Hematopoietic multipotent progenitor cell (in vitro differentiated cells): ENCODE measurements at regions not wholly inside any gene's neighbourhood (a gene's known extent, or its start where the extent isn't known, plus 50 kb on each side); places are given as distances from the start of the nearest gene placed in this dataset.
"Not testable (repeated sequence)": the region's sequence is repeated elsewhere in the genome, so short reads cannot be mapped to it uniquely, and the experiment has no call there.

Experiments
- DNase-seq, 3 donors: peaks; one replicate each; pipeline ENCODE4 v3.0.0-alpha.2; 2011 to 2015; ENCODE audit warnings: low read depth in 2 of 3, low spot score in 2 of 3

DNA sequence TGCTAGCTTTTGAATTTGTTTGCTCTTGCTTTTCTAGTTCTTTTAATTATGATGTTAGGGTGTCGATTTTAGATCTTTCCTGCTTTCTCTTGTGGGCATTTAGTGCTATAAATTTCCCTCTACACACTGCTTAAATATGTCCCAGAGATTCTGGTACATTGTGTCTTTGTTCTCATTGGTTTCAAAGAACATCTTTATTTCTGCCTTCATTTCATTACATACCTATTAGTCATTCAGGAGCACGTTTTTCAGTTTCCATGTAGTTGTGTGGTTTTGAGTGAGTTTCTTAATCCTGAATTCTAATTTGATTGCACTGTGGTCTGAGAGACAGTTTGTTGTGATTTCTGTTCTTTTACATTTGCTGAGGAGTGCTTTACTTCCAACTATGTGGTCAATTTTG lies 51.2 kb upstream of the MB21D2 start:
- DNase-seq: not testable (repeated sequence)

DNA sequence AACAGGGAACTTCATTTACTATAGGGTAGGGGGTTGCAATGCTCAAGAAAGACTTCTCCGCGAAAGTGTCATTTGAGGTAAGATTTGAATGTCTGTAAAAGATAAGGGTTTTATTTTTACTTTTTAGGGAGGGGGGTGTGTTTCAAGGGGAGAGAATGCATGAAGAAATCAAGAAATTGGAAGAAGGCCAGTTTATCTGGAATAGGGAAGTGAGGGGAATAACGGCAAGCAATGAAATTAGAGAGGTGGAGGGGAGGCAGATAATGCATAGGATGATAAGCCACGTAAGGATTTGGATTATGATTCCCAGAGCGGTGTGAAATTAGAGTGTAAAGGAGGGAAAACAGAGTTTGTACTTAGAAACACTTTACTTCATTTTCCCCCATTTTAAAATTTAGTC lies 63.0 kb upstream of the MB21D2 start:
- DNase-seq: no peak

- DNase-seq: no peak
These were observed 68.7 kb upstream of the MB21D2 start for GRCh38 chr3:192986379-192986778.

GRCh38 chr3:192991356-192991755 lies 73.7 kb upstream of the MB21D2 start:
- DNase-seq: no peak

GRCh38 chr3:192992361-192992760 lies 74.7 kb upstream of the MB21D2 start:
- DNase-seq: no peak

GRCh38 chr3:192993411-192993810 lies 75.8 kb upstream of the MB21D2 start:
- no peak for DNase-seq

DNA sequence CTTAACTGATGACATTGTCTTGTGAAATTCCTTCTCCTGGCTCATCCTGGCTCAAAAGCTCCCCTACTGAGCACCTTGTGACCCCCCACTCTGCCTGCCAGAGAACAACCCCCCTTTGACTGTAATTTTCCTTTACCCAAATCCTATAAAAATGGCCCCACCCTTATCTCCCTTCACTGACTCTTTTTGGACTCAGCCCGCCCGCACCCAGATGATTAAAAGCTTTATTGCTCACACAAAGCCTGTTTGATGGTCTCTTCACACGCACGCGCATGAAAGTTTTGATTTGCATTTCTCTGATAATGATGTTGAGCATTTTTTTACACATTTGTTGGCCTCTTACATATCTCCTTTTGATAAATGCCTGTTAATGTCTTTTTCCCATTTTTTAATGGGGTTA lies 83.5 kb upstream of the MB21D2 start:
- not testable (repeated sequence) for DNase-seq

DNA sequence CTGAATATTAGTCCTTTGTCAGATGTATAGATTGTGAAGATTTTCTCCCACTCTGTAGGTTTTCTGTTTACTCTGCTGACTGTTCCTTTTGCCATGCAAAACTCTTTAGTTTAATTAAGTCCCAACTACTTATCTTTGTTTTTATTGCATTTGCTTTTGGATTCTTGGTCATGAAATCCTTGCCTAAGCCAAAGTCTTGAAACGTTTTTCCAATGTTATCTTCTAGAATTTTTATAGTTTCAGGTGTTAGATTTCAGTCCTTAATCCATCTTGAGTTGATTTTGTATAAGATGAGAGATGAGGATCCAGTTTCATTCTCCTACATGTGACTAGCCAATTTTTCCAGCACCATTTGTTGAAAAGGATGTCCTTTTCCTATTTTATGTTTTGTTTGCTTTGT lies 86.0 kb upstream of the MB21D2 start:
- not testable (repeated sequence) for DNase-seq

- no peak for DNase-seq
These were observed 91.0 kb upstream of the MB21D2 start for GRCh38 chr3:193008654-193009053.

DNA sequence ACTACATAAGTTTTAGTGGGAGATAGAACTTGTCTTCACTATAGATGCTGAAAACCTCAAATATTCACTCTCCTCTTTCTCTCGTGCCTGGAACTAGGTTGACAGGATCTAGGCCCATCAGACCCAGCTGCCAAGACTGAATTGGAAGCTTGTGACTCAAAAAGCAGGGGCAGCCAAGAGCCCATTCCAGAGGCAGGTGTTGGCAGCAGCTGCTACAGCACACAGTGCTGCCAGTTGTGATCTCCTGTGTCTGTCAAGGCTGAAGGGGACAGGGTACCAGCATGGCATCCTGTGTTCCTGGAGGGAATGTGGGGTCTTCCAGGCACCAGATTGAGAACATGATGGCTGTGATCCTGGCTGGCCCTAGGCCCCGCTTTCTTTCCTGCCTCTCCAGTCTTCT lies 92.5 kb upstream of the MB21D2 start:
- no peak for DNase-seq

- DNase-seq: no peak
These were observed 94.3 kb upstream of the MB21D2 start for GRCh38 chr3:193011958-193012357.

DNA sequence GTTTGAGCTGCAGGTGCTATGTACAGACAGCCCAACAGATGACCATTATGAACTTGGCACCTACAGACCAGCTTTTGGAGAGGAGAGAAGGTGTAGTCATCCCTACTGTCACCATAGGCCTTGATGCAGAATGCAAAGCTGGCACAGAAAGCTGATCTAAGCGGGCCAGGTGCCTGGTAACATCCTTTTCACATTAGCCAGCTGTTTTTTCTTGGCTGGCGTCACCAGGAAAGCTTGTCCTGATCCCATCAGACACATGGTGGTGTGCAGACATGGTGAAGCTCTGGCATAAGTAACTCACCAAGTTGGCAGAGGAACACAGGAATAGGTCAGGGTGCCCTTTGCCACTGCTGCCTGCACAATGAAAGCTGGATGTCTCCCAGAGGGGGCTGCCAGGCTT lies 97.2 kb upstream of the MB21D2 start:
- DNase-seq: no peak

DNA sequence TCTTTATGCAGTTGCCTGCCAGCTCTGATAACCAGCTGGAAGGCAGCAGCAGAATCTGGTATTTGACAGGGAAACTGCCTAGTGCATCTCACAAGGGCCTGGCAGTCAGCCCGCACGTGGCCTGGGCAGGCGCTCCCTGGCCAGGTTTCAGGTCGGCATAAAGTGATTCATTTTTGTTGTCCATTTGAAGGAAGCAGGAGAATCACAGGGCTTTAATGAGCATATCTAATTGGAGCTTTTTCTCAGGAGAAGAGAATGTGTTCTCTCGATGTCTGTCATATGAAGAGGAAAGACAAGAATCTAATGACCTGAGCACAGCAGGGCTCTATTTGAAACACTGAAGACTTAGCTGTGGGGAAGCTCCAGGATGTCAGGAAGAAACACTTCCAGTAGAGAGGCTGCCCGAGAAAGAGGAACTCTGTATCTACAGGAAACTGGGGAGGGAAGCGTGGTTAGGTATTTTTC lies 98.8 kb upstream of the MB21D2 start:
- no peak for DNase-seq

DNA sequence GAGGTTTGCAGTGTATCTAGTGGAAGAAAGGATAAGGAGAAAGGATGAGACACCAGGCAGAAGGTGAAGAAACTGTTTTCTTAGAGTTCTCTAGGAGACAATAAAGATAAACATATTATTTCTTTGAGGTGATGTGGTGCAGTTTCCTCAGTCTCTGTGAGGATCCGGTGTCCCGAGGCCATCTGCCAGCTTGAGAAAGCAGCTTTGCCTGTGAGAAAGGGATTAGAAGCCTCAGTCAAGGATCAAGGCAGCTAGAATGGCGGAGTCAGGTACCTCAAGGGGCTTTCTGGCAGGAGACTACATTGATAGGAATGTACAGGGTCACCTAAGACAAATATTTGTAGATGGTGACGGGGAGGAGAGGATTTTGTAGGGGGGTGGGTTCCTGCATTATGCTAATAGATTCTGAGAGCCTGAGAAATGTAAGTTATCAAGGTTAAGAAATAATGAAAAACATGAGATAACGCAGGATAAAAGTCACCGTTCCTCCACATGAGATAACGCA lies 103.9 kb upstream of the MB21D2 start:
- DNase-seq: no peak

DNA sequence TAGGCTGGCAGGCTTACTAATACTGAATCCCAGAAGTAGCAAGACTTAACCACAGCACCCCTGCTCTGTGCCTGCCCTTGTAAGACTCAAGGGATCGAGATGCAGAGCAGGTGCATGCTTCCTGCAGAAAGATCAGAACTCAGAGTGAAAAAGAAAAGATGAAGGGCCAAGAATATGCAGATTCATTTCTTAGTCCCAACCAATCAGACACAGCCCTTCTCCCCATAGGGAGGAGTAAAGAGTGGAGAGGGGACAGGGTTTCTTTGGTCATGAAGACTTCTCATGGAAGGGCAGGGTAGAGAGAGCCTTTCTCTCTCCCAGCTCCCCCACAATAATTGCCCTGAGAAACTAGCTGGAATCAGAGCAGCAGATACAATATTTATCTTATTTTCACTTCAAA lies 105.6 kb upstream of the MB21D2 start:
- no peak for DNase-seq

GRCh38 chr3:193028258-193028657 lies 110.6 kb upstream of the MB21D2 start:
- DNase-seq: no peak

DNA sequence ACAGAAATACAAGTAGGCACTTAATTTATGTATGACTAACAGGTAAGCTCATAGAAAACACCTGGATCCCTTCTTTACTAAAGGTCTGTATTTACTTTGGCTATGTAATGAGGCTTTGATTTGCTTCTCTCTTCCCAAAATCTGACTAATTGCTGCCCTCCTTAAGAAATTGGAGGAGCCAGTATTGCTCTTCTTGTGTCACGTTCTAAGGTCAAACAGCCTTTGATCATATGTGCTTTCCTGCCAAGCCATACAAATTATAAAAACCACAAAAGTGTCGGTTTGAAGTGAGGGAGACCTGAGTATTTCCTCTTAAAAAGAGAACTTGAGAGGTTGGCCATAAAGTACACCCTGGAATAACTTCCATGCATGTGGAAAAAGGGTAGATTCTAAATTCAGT lies 112.1 kb upstream of the MB21D2 start:
- DNase-seq: peak in 1 of 3 donors; percentile 23

DNA sequence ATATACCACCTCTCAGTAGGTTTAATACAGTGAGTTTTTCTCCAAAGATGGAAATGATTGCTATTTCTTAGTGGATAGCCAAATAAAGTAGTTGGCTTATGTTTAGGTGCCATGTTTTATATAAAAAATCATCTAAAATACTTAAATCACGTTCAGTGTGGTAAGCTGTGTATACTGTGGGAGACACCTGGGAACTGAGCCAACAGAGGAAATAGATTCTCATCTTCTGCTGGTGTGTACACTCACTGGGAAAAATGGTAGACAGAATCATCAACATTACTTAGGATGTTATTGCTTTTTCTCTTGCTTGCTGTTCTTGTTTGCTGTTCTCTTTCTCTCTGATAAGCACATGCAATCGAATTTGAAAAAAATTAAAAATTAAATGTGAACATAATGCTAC lies 112.6 kb upstream of the MB21D2 start:
- peak in 1 of 3 donors; percentile 23 for DNase-seq

- DNase-seq: no peak
These were observed 114.3 kb upstream of the MB21D2 start for GRCh38 chr3:193031911-193032310.

DNA sequence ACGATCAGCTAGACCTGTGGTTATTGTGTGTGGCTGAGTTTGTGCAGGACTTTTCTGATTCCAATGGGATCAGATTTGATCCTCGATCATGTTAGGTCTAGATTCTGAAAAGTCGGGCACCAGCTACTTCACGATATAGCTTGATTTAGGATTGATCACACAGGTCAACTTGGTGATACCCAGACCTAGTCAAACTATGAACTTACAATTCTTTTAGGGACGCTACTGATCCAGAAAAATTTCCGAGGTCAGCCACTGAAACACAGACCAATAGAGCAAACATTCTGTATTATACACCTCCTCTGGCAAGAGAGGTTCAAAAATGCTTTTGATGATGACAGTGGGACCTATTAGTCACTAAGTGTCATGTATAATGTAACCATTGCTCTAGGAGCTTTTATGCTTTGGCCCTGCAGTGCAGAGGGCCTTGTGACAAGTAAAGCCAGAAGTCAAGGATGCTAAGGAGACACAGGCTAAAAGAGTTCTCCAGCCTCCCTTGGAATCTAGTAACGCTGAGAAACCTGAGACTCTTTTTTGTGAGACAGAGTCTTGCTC lies 115.6 kb upstream of the MB21D2 start:
- DNase-seq: no peak

DNA sequence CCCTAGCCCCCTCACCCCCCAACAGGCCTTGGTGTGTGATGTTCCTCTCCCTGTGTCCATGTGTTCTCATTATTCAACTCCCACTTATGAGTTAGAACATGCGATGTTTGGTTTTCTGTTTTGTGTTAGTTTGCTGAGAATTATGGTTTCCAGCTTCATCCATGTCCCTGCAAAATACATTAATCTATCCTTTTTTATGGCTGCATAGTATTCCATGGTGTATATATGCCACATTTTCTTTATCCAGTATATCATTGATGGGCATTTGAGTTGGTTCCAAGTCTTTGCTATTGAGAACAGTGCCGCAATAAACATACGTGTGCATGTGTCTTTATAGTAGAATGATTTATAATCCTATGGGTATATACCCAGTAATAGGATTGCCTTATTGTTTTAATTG lies 120.2 kb upstream of the MB21D2 start:
- not testable (repeated sequence) for DNase-seq

DNA sequence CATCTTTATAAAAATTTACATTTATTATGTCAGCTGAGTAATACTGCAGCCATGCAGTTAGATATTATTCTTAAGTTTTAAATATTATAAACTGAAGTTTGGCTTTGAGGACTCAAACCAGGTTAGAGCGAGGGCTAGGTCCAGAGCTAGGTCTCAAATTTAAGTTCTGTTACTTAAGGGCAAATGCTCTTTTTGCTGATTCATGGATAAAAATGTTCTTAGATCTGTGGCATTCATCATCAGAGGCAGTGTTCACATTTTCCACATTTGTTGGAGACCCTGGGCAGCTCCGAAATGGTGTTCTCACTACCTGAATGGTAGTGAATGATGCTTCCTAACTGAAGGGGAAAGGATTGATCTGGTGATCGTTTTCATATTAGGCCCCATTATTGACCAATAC lies 121.4 kb upstream of the MB21D2 start:
- no peak for DNase-seq
